Left lobe of liver (tissue), 2 donors: ENCODE measurements at regions not wholly inside any gene's neighbourhood (a gene's known extent, or its start where the extent isn't known, plus 50 kb on each side); places are given as distances from the start of the nearest gene placed in this dataset.

Source experiments
- ATAC-seq: fragments of 200-7000 bp; cut with Tn5 transposase; one replicate; pipeline ENCODE4 v1.9.1; 2020; ENCODE audit warnings: mild to moderate bottlenecking, moderate library complexity
- DNase-seq: peaks from one replicate; pipeline ENCODE4 v3.0.0-alpha.2; 2020; ENCODE audit warnings: low spot score
- donor health status: DM: no; HTN: no; CAD: no; lungs with moderate emphysema.
- donor health status: DM: no; HTN: yes; CAD: no.

DNA sequence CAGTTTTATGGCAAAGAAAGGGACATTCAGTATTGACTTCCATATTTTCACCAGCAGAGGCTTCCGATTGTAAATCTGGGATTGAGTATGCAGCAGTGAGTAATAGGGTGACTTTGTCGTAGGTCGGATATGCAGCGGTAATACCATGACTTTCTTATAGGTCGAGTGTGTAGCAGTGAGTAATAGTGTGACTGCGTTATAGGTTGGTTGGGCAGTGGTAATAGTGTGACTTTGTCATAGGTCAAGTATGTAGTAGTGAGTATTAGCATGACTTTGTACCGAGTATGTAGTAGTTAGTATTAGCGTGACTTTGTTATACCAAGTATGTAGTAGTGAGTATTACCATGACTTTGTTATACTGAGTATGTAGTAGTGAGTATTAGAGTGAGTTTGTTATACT lies 268.2 kb upstream of the ADARB2 start:
- no peak for DNase-seq
- ATAC-seq = no peak

GRCh38 chr10:1992930-1993329 lies 255.6 kb upstream of the ADARB2 start:
- DNase-seq (no peak), ATAC-seq (no peak)

DNA sequence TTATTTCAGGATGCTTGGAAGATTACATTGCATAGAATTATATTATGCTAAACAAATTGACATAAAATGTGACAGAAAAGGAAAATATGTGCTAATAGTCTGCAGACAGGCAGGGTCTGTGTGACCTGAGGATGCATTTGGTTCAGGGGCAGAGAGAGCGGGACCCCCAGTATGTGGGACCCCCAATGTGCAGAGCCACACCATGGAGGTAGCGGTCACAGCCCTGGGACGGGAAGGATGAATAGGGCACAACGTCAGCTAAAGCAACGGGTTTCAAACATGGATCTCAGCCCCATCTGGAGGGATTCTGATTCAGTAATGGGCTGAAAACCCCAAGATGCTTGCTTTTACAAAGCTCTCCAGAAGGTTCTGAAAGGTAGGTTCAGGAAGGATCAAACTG lies 251.8 kb upstream of the ADARB2 start:
- DNase-seq (no peak), ATAC-seq (no peak)

DNA sequence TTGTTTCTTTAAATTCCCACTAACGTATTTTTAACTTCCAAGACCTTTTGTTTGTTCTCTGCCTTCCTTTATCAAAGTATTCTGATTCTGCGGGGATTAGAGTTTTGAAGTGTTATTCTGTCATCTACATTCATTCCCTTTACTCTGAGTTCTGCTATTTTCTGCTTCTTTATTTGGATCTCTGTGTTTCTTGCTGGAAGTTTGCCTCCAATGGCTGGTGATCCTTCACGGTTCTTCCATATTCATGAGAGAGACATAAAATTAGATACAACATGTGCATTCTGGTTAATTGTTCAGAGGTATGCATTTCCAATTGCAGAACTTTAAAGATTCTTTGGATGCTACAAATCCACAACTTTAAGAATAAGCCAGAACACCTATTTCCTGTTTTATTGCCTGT lies 244.7 kb upstream of the ADARB2 start:
- DNase-seq (no peak), ATAC-seq (no peak)

DNA sequence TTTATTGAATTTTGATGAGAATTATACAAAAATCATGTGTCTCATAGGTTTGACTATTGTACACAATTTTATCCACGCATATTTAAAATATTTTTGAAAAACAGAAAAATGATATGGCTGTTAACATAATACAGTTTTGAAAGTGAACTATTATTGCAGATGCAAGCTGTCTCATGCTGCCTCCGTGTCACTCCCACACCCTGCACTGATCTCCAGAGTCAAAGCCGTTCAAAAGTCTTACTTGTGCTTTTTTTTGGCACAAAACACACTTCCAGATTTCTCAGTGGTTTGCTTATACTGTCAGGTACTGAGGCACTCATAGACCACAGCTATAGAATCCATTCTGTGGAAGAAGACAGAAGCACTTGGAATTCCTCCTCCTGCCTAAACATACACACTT lies 243.1 kb upstream of the ADARB2 start:
- DNase-seq (no peak), ATAC-seq (no peak)

- ATAC-seq (no peak), DNase-seq (no peak)
Observed at GRCh38 chr10:1978584-1978983, 241.3 kb upstream of the ADARB2 start.

DNA sequence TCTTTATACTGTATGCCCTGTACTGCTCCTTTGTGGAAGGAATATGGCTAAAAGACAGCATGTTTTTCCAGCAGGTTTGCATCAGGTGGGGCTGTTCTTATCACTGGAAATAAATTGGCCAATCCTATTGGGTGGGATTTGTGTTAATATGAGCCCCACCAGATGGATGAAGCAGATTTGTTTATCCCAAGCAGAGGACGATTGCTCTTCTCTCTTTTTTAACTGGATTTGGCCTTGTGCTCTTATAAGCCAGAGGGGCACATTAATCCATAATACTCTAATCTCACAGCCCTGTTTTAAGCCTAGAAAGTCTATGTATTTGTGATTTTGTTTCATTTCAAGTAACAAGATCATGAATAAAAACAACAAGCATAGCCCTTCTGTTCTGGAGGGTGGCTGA lies 240.1 kb upstream of the ADARB2 start:
- ATAC-seq (no peak), DNase-seq (no peak)

DNA sequence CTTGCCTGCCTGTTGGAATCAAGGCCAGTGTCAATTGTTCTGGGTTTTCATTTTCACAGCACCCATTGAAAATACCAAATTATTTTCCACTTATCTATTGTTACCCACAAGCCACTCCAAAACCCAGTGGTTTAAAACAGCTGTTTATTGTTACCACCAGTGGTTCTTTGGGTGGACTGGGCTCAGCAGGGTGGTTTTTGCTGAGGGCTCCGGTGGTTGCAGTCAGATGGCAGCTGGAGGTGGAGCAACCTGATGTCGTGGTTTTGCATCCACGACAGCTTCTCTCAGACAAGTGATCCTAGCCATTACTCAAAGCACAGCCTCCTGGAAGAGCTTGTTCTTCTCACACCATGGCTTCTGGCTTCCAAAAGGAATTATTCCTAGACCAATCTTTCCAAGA lies 235.1 kb upstream of the ADARB2 start:
- ATAC-seq = no peak

GRCh38 chr10:1968257-1969033 lies 231.1 kb upstream of the ADARB2 start:
- DNase-seq (no peak), ATAC-seq (no peak)

More for the DNA sequence above, 235.1 kb upstream of the ADARB2 start:
- no peak for DNase-seq

DNA sequence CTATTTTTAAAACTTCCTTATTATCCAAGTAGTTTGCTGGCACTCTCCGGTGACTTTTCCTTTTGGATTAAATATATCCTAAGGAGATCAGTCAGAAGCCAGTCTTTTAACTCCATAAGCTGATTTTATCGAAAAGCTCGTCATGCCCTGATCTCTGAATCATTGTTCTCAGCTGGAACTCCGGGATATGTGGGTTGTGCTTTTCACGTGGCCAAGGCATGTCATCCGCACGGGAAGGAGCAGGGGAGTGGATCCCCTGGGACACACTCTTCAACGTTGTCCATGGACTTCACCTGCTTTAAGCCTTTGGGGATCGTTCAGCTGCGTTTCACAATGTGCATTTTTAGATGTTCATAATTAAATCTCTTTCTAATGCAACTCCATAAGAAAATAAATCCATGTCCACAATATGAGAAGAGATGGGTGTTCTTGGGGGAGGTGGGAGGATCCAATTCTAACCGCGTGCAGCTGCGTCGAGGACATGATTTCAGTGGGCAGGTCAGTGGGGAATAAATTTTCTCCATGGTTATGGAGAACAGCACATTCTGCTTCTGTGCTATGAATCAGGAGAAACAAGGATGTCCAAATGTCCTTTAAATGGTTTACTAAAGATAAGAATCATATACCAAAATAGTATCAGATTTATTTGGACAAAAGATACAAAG lies 229.5 kb upstream of the ADARB2 start:
- no peak for DNase-seq
- no peak for ATAC-seq

DNA sequence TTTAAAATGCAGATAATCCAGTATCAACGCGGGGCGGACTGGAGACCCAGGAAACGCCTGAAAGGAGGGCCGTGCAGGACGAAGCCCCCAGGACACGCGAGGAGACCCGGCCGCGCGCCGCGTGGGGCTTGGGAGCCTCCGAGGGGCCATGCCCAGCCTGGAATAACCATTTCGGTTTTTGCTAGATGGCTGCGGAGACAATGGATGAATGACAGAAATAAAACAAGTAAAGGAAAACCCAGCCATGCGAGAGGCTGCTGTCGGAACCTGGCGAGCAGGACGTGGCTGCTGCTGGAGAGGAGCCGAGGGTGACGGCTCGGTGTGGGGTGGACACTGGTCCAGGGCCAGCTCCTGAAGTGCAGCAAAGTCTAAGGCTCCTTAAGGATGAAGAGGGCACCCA lies 227.2 kb upstream of the ADARB2 start:
- DNase-seq (no peak), ATAC-seq (no peak)

GRCh38 chr10:1963341-1963740 lies 226.0 kb upstream of the ADARB2 start:
- ATAC-seq (no peak), DNase-seq (no peak)

DNA sequence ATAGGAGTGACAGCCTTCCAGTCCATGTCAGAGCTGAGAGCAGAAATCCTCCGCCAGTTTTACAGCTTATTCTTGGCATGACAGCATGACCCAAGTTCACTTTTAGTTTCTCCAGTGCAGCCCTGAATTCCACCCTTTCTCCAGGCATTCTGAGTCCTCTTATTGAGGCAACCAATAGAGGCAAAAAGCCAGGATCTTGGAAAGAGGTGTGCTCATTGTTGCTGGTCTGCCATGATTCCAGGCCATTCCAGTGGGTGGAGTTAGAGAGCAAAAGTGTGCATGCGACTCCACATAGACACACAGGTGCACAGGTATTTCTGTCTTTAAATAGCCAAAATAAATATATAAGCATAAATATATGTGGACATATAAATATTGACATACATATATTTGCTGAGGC lies 224.7 kb upstream of the ADARB2 start:
- ATAC-seq (no peak), DNase-seq (no peak)

DNA sequence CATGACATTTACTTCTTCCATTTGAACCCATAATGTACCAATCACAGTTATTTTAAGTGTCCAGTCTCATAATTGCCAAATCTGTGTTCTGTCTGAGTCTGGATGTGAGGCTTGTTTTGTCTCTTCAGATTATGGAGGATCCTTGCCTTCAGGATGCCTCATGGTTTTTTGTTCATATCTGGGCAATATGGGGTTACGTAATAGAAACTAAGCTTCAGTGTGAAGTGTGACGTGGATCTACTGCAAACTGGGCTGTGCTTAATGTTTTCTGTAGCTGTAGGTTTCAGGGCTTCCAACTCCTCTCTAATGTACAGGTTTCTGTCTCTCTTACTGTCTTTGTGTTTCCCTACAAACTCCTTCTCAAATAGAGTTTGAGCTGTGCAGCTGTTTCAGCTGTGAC lies 223.7 kb upstream of the ADARB2 start:
- ATAC-seq (no peak), DNase-seq (no peak)

- DNase-seq (no peak), ATAC-seq (no peak)
Observed at GRCh38 chr10:1957057-1957456, 219.7 kb upstream of the ADARB2 start.

- DNase-seq (no peak), ATAC-seq (no peak)
Observed at GRCh38 chr10:1954300-1954699, 217.0 kb upstream of the ADARB2 start.

GRCh38 chr10:1952126-1953095 lies 215.1 kb upstream of the ADARB2 start:
- ATAC-seq = no peak
- DNase-seq = no peak

- no peak for DNase-seq
- no peak for ATAC-seq
Observed at GRCh38 chr10:1950803-1951495, 213.6 kb upstream of the ADARB2 start.

GRCh38 chr10:1947464-1948003 lies 210.2 kb upstream of the ADARB2 start:
- ATAC-seq (no peak), DNase-seq (no peak)

GRCh38 chr10:1944487-1944886 lies 207.2 kb upstream of the ADARB2 start:
- DNase-seq (no peak), ATAC-seq (no peak)

DNA sequence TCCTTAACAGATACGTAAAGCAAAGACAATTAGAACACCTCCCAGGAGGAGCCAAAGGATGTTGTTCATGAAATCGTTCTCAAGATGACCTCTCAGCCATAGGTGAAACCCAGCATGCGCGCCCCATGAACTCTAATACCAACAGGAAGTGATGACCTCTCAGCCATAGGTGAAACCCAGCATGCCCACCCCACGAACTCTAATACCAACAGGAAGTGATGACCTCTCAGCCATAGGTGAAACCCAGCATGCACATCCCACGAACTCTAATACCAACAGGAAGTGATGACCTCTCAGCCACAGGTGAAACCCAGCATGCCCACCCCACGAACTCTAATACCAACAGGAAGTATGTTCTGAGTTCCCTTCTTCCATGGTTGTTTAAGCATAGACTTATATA lies 205.2 kb upstream of the ADARB2 start:
- ATAC-seq = no peak
- no peak for DNase-seq
